NT2/D1 (cell line): ENCODE measurements at regions not wholly inside any gene's neighbourhood (a gene's known extent, or its start where the extent isn't known, plus 50 kb on each side); places are given as distances from the start of the nearest gene placed in this dataset.

Experiments
- SUZ12 ChIP-seq: IDR thresholded peaks from 2 replicates; pipeline ENCODE4 v1.6.1; 2011; ENCODE audit not compliant: insufficient read length, insufficient read depth; ENCODE audit errors: extremely low read depth
- YY1 ChIP-seq: IDR thresholded peaks from 2 replicates; pipeline ENCODE4 v1.6.1; 2011; ENCODE audit not compliant: insufficient read length, insufficient read depth
- ZNF274 ChIP-seq: IDR thresholded peaks from 2 replicates; pipeline ENCODE4 v1.6.1; 2011; ENCODE audit warnings: mild to moderate bottlenecking, low read depth, low read length

DNA sequence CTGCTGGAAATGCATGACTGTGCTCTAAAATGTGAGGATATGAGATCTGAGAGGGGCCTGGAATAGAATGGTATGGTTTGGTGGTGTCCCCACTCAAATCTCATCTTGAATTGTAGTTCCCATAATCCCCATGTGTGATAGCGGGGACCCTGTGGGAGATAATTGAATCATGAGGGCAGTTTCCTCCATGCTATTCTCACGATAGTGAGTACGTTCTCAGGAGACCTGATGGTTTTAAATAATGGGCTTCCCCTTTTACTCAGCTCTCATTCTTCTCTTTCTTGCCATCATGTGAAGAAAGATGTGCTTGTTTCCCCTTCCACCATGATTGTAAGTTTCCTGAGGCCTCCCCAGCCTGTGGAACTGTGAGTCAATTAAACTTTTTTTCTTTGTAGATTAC is 133.6 kb upstream of the ADAMTS16 start:
- TF ChIP-seq YY1: no peak
- no peak for TF ChIP-seq ZNF274
- TF ChIP-seq SUZ12: no peak
